ENCODE measurements at regions not wholly inside any gene's neighbourhood (a gene's known extent, or its start where the extent isn't known, plus 50 kb on each side); places are given as distances from the start of the nearest gene placed in this dataset.

DNA sequence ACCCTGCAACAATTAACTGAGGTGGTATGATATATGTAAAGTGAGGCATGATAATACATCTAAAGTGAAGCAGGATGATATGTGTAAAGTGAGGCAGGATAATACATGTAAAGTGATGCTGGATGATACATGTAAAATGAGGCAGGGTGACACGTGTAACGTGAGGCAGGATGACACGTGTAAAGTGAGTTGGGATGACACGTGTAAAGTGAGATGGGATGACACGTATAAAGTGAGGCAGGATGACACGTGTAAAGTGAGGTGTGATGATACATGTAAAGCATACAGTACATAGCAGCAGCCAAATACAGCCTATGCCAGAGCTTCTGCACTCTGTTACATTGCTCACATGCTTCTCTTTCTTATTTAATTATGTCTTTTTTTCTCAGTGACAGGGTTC is 184.4 kb upstream of the FOXF1 start:
- TF ChIP-seq POLR2A (IDR thresholded peaks at IDR 0.05; ENCODE audit: low read depth, low read length) (no peak), POLR2AphosphoS5 (IDR thresholded peaks at IDR 0.05; ENCODE audit: low read depth, low read length) (no peak), TAF1 (IDR thresholded peaks at IDR 0.05; ENCODE audit: low read depth, low read length) (no peak), SPI1 (IDR thresholded peaks at IDR 0.05; ENCODE audit: low read depth, low read length) (no peak), PAX5 (IDR thresholded peaks at IDR 0.05; ENCODE audit: insufficient read depth, low read length, severe bottlenecking) (no peak), POU2F2 (IDR thresholded peaks at IDR 0.05; ENCODE audit: low read depth, low read length) (no peak)
